KBM-7 (cell line): ENCODE measurements at regions not wholly inside any gene's neighbourhood (a gene's known extent, or its start where the extent isn't known, plus 50 kb on each side); places are given as distances from the start of the nearest gene placed in this dataset.

Source experiments
- DNase-seq: peaks from one replicate; pipeline ENCODE4 v3.0.0-alpha.2; 2015
- in situ Hi-C: fragments of 300-500 bp; cut with MboI; formaldehyde crosslinking; loops from 2 replicates; pipeline ENCODE4 v1.14.3; 2020; ENCODE audit warnings: low sequenced_read_pairs, low pct_unique_long_range_greater_than_20kb, mixed read lengths

GRCh38 chr3:72397586-72397985 is 450.7 kb downstream of the SHQ1 start:
- in situ Hi-C loops, result no loop called here
- DNase-seq, result no peak

DNA sequence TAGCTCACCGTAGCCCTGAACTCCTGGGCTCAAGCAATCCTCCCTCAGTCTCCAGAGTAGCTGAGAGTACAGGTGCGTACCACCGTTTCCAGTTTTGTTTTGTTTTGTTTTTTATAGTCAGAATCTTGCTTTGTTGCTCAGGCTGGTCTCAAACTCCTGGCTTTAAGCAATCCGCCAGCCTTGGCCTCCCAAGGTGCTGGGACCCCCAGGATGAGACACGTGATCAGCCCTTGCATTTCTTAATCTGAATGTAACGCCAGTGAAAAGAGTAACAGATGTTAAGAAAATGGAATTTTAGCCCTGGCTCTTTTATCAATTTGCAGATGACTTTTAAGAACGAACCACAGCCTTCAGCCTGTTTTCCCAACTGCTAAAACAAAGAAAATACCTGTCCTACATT is 451.3 kb downstream of the SHQ1 start:
- DNase-seq, result no peak
- in situ Hi-C loops, result no loop called here

- in situ Hi-C loops, result no loop called here
- DNase-seq, result no peak
These were observed 452.4 kb downstream of the SHQ1 start for GRCh38 chr3:72395776-72396311.

GRCh38 chr3:72393455-72393854 is 454.8 kb downstream of the SHQ1 start:
- DNase-seq, result no peak
- in situ Hi-C loops, result no loop called here

GRCh38 chr3:72391659-72392058 is 456.6 kb downstream of the SHQ1 start:
- no peak for DNase-seq
- in situ Hi-C loops, result no loop called here

DNA sequence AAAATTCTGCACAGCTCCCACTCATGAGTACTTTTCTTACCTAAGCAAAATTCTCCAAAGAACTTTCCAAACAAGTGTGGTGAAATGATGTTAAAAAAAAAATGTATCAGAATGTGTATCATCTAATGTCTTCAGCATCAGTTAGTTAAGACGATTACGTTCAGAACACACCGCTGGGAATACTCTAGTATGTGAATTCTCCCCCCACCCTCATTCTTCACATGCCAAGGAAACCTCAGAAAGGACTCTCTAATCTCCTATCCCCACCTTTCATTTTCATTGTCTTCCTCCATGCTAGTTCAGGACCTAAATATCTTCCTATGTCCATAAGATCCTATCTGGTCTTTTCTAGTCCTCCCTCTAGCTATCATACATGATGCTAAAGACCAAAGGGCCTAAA is 457.4 kb downstream of the SHQ1 start:
- in situ Hi-C loops, result no loop called here
- no peak for DNase-seq

DNA sequence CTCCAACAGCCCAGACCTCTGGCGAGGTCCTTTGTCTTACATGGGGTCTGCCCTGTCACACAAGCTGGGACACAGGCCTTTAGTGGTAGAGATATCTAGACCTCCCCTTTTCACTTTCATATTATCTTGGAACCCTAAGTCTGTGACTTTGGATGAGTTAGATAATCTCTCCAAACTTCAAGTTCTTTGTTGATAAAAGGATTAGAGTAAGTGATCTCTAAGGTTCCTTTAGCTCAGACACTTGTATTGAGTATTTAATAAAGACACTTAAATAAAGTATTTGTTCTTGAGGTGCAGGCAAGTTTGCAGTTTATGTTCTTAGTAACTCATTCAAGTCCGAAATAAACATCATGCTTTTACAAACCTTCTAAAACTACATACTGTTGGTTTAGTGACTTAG is 459.6 kb downstream of the SHQ1 start:
- in situ Hi-C loops, result no loop called here

GRCh38 chr3:72388117-72388516 is 460.1 kb downstream of the SHQ1 start:
- in situ Hi-C loops, result no loop called here
- DNase-seq, result no peak

More for the DNA sequence above, 459.6 kb downstream of the SHQ1 start:
- DNase-seq, result no peak

DNA sequence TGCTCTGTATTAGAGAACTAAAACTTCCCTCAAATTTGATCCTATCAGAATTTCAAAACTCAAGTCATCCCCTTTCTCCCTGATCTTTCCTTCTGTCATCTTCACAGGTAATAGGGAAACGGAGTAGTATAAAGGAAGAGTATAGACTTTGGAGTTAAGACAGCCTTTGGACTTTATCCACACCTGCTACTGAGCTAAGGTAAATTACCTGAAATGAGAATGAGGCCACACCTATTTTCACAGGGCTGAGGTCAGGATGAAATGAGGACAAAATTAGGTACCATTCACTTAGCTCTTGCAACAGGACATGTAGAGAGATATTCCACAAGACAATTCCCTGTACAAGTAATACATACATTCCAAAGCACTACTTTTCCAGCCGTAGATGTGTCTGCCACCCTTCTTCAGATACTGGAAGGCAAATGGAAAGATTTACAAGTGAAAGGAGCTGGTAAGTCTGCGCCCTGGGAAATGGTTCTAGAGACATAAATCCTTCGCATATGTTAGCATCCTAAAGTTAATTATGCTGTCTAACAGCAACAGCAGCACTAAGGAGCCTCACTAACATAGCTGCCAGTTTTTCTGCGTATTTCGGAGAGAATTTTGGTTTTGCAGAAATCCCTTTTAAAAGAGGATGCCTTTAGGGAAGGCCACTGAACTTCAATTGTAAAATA is 461.8 kb downstream of the SHQ1 start:
- in situ Hi-C loops, result no loop called here
- DNase-seq, result no peak

DNA sequence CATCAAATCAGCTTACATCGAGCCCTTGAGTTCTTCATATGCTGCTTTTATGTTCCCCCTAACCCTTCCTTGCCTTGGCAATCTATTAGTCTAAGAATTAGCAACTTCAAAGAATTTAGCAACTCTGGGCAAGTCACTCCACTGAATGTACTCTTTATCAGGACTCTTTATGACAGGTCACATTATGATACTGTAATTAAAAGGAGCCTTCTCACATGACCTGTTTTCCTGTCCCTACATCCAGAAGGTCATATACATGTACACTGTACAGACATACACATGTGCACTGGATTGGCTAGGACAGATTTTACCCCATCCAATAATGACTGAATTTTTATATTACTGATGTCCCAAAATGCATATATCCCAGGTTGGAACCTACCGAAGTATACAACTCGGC is 463.1 kb downstream of the SHQ1 start:
- in situ Hi-C loops, result no loop called here
- no peak for DNase-seq

- no peak for DNase-seq
- in situ Hi-C loops, result no loop called here
These were observed 463.6 kb downstream of the SHQ1 start for GRCh38 chr3:72384602-72385001.

DNA sequence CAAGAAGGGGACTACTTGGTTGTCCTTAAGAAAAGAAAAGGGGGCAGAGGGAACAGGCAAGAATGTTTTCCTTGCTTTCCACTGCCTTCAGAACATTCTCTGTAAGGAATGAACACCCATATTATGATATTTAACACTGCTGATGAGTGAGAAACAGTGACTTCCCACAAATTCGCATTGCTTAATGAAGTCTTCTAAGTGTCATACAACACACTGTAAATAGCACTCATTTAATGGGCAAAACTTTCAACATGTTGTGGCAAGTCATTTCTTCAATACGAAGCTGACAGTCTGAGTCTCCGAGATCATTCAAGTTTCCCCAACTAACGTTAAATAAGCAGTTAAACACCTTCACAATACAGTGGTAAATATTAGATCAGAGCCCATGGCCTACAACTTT is 464.4 kb downstream of the SHQ1 start:
- DNase-seq, result no peak
- in situ Hi-C loops, result no loop called here

GRCh38 chr3:72383230-72383629 is 465.0 kb downstream of the SHQ1 start:
- DNase-seq, result no peak
- in situ Hi-C loops, result no loop called here

DNA sequence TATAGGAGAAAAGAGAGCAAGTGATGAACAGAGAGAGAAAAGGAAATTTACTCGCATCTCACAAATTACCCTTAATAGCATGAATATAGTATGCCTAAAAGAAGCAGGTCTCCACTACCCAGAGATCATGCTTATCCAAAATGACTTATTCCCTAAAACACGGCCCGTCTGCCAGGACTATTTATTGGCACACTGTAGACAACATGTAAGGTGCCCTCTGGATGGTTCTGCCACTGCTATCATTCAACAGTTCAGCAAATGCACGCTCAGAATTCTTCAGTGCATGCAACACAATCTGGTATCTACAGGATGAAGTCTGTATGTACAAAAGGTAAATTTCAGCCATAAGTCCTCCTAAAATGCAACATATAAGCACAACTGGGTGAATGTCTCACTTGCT is 465.8 kb downstream of the SHQ1 start:
- in situ Hi-C loops, result no loop called here
- DNase-seq, result no peak

- DNase-seq, result no peak
- in situ Hi-C loops, result no loop called here
These were observed 466.7 kb downstream of the SHQ1 start for GRCh38 chr3:72381584-72381983.

DNA sequence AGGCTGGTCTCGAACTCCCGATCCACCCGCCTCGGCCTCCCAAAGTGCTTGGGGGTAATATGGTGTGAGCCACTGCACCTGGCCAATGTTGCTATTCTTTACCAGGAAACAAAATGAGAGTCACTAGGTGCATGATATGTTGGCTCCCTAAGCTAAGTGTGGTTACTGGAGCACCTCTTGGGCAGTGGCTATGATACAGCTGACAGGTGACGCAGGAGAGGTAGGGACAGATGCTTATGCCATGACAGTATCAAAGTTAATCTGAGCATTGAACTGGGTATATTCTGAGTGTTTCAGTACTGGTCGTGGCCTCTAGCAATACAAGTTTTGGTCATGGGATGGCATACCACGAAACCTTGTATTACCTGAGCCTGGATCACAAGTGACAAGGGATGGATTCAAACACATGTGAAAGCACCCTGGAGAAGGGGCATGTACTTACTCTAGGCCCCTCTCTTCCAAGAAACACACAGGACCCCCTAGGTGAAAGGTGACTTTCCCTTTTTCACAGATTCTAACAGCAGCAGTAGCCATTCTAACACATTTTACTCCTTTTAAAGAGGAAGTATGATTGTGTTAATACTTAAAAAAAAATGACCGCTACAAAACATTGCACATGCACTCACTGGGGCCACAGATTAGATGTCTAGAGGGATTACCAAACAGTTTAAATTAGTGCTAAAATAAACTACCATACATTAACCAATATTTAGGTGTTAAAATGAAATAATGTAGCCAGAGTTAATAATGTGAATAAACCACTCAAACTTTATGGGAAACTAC is 467.3 kb downstream of the SHQ1 start:
- in situ Hi-C loops, result no loop called here
- no peak for DNase-seq

GRCh38 chr3:72380193-72380592 is 468.1 kb downstream of the SHQ1 start:
- in situ Hi-C loops, result no loop called here
- no peak for DNase-seq

- DNase-seq, result no peak
- in situ Hi-C loops, result no loop called here
These were observed 468.6 kb downstream of the SHQ1 start for GRCh38 chr3:72379500-72380187.

- no peak for DNase-seq
- in situ Hi-C loops, result no loop called here
These were observed 470.0 kb downstream of the SHQ1 start for GRCh38 chr3:72378287-72378686.
